NCI-H187 (cell line): ENCODE measurements at regions not wholly inside any gene's neighbourhood (a gene's known extent, or its start where the extent isn't known, plus 50 kb on each side); places are given as distances from the start of the nearest gene placed in this dataset.

ENCODE experiments used
- DNase-seq, 2 experiments: peaks; one replicate each; lab custom pipeline; 2025; lab: John Stamatoyannopoulos, UW

GRCh38 chr2:133838642-133839365, 270.5 kb upstream of the NCKAP5 start:
- no peak for DNase-seq

- no peak for DNase-seq
Measured at GRCh38 chr2:133839677-133840076, 271.4 kb upstream of the NCKAP5 start.

GRCh38 chr2:133840761-133841160, 272.5 kb upstream of the NCKAP5 start:
- no peak for DNase-seq

- no peak for DNase-seq
Measured at GRCh38 chr2:133841900-133842299, 273.6 kb upstream of the NCKAP5 start.

- DNase-seq, result peak; percentile 37 to 55
Measured at GRCh38 chr2:133842446-133842845, 274.2 kb upstream of the NCKAP5 start.

GRCh38 chr2:133843091-133843490, 274.8 kb upstream of the NCKAP5 start:
- no peak for DNase-seq

- DNase-seq, result no peak
Measured at GRCh38 chr2:133843551-133843950, 275.3 kb upstream of the NCKAP5 start.

GRCh38 chr2:133844214-133844892, 276.1 kb upstream of the NCKAP5 start:
- DNase-seq, result peak; percentile 12 to 29

- DNase-seq, result no peak
Measured at GRCh38 chr2:133846476-133846875, 278.2 kb upstream of the NCKAP5 start.

- DNase-seq, result no peak
Measured at GRCh38 chr2:133847591-133847990, 279.3 kb upstream of the NCKAP5 start.

GRCh38 chr2:133848111-133848649, 279.9 kb upstream of the NCKAP5 start:
- DNase-seq, result no peak

- no peak for DNase-seq
Measured at GRCh38 chr2:133849341-133849740, 281.1 kb upstream of the NCKAP5 start.

- no peak for DNase-seq
Measured at GRCh38 chr2:133854603-133855200, 286.4 kb upstream of the NCKAP5 start.

- no peak for DNase-seq
Measured at GRCh38 chr2:133855526-133855925, 287.3 kb upstream of the NCKAP5 start.

- no peak for DNase-seq
Measured at GRCh38 chr2:133856678-133857077, 288.4 kb upstream of the NCKAP5 start.

GRCh38 chr2:133859578-133859977, 291.3 kb upstream of the NCKAP5 start:
- DNase-seq, result no peak

GRCh38 chr2:133862400-133862977, 294.2 kb upstream of the NCKAP5 start:
- no peak for DNase-seq

GRCh38 chr2:133863106-133863800, 295.0 kb upstream of the NCKAP5 start:
- no peak for DNase-seq

GRCh38 chr2:133865141-133865540, 296.9 kb upstream of the NCKAP5 start:
- DNase-seq, result no peak

GRCh38 chr2:133867166-133867565, 298.9 kb upstream of the NCKAP5 start:
- no peak for DNase-seq

- no peak for DNase-seq
Measured at GRCh38 chr2:133871545-133872209, 303.4 kb upstream of the NCKAP5 start.
